Retina (tissue), 1 donor: ENCODE measurements at regions not wholly inside any gene's neighbourhood (a gene's known extent, or its start where the extent isn't known, plus 50 kb on each side); places are given as distances from the start of the nearest gene placed in this dataset.

Source experiments
- DNase-seq: peaks from one replicate; pipeline ENCODE4 v3.0.0-alpha.2; 2016

GRCh38 chr9:95822583-95823431, 52.7 kb upstream of the ERCC6L2 start:
- DNase-seq = no peak

GRCh38 chr9:95822015-95822414, 53.5 kb upstream of the ERCC6L2 start:
- DNase-seq = no peak

- DNase-seq = no peak
Observed at GRCh38 chr9:95820074-95820473, 55.4 kb upstream of the ERCC6L2 start.

GRCh38 chr9:95819636-95820035, 55.9 kb upstream of the ERCC6L2 start:
- no peak for DNase-seq

GRCh38 chr9:95817205-95817604, 58.3 kb upstream of the ERCC6L2 start:
- no peak for DNase-seq

- DNase-seq = no peak
Observed at GRCh38 chr9:95816716-95817115, 58.8 kb upstream of the ERCC6L2 start.

GRCh38 chr9:95815961-95816360, 59.5 kb upstream of the ERCC6L2 start:
- DNase-seq = no peak

GRCh38 chr9:95815133-95815532, 60.4 kb upstream of the ERCC6L2 start:
- DNase-seq = no peak

GRCh38 chr9:95813923-95814322, 61.6 kb upstream of the ERCC6L2 start:
- DNase-seq = no peak

GRCh38 chr9:95810814-95811213, 64.7 kb upstream of the ERCC6L2 start:
- no peak for DNase-seq

- no peak for DNase-seq
Observed at GRCh38 chr9:95810133-95810532, 65.4 kb upstream of the ERCC6L2 start.

GRCh38 chr9:95809686-95810085, 65.8 kb upstream of the ERCC6L2 start:
- no peak for DNase-seq

- no peak for DNase-seq
Observed at GRCh38 chr9:95808011-95808410, 67.5 kb upstream of the ERCC6L2 start.

- no peak for DNase-seq
Observed at GRCh38 chr9:95807326-95807947, 68.1 kb upstream of the ERCC6L2 start.

GRCh38 chr9:95803197-95803596, 72.3 kb upstream of the ERCC6L2 start:
- no peak for DNase-seq

GRCh38 chr9:95801797-95802196, 73.7 kb upstream of the ERCC6L2 start:
- no peak for DNase-seq

GRCh38 chr9:95796029-95796428, 79.5 kb upstream of the ERCC6L2 start:
- no peak for DNase-seq

GRCh38 chr9:95793924-95794828, 81.3 kb upstream of the ERCC6L2 start:
- DNase-seq = no peak

GRCh38 chr9:95791695-95792094, 83.8 kb upstream of the ERCC6L2 start:
- DNase-seq = no peak

- DNase-seq = no peak
Observed at GRCh38 chr9:95791286-95791685, 84.2 kb upstream of the ERCC6L2 start.

GRCh38 chr9:95788521-95788991, 86.9 kb upstream of the ERCC6L2 start:
- DNase-seq = peak; percentile 75

GRCh38 chr9:95788021-95788420, 87.5 kb upstream of the ERCC6L2 start:
- DNase-seq = no peak

- DNase-seq = no peak
Observed at GRCh38 chr9:95785209-95785608, 90.3 kb upstream of the ERCC6L2 start.
